ENCODE measurements at regions not wholly inside any gene's neighbourhood (a gene's known extent, or its start where the extent isn't known, plus 50 kb on each side); places are given as distances from the start of the nearest gene placed in this dataset.
"Not testable (repeated sequence)": the region's sequence is repeated elsewhere in the genome, so short reads cannot be mapped to it uniquely, and the experiment has no call there.

GRCh38 chr19:34871911-34872310 lies 54.8 kb upstream of the ZNF30 start:
- H3K27ac Mint-ChIP-seq; ATAC-seq; H3K36me3 Mint-ChIP-seq; H3K4me1 Mint-ChIP-seq (ENCODE audit: low read depth in 2 of 2); DNase-seq (ENCODE audit: low spot score); H3K4me3 Mint-ChIP-seq; H3K9me3 Mint-ChIP-seq; H3K27me3 Mint-ChIP-seq: not testable (repeated sequence)

GRCh38 chr19:34867631-34868030 lies 59.1 kb upstream of the ZNF30 start:
- no peak for DNase-seq (ENCODE audit: low spot score)
- no peaks in the 10 kb centered on the region for H3K36me3 Mint-ChIP-seq
- no peaks in the 10 kb centered on the region for H3K4me1 Mint-ChIP-seq (ENCODE audit: low read depth in 2 of 2)
- no peaks in the 10 kb centered on the region for H3K27me3 Mint-ChIP-seq
- ATAC-seq = no peak
- no peak overlapping the region for H3K4me3 Mint-ChIP-seq
- no peaks in the 10 kb centered on the region for H3K9me3 Mint-ChIP-seq
- H3K27ac Mint-ChIP-seq = no peak overlapping the region

- not testable (repeated sequence) for H3K27ac Mint-ChIP-seq; ATAC-seq; H3K4me3 Mint-ChIP-seq; H3K9me3 Mint-ChIP-seq; H3K36me3 Mint-ChIP-seq; DNase-seq (ENCODE audit: low spot score); H3K27me3 Mint-ChIP-seq; H3K4me1 Mint-ChIP-seq (ENCODE audit: low read depth in 2 of 2)
These were observed 61.5 kb upstream of the ZNF30 start for GRCh38 chr19:34865225-34865624.

- not testable (repeated sequence) for H3K9me3 Mint-ChIP-seq; ATAC-seq; H3K27me3 Mint-ChIP-seq; DNase-seq (ENCODE audit: low spot score); H3K36me3 Mint-ChIP-seq
- Mint-ChIP-seq H3K4me1 (ENCODE audit: low read depth in 2 of 2) (peaks cover 16 to 27% of the 10 kb centered on the region in 2 donors), H3K27ac (peak overlapping the region; percentile 52 to 89), H3K4me3 (peak overlapping the region; percentile 92)
These were observed 66.6 kb upstream of the ZNF30 start for GRCh38 chr19:34859823-34860736.

- Mint-ChIP-seq H3K27ac (peak overlapping the region; percentile 52 to 89), H3K4me3 (peak overlapping the region; percentile 92), H3K4me1 (ENCODE audit: low read depth in 2 of 2) (peaks cover 16 to 27% of the 10 kb centered on the region in 2 donors)
- H3K27me3 Mint-ChIP-seq; DNase-seq (ENCODE audit: low spot score); H3K36me3 Mint-ChIP-seq; ATAC-seq; H3K9me3 Mint-ChIP-seq: not testable (repeated sequence)
These were observed 67.4 kb upstream of the ZNF30 start for GRCh38 chr19:34859325-34859724.

- peaks cover 16 to 34% of the 10 kb centered on the region in 2 donors for H3K4me1 Mint-ChIP-seq (ENCODE audit: low read depth in 2 of 2)
- DNase-seq (ENCODE audit: low spot score) (no peak), ATAC-seq (no peak)
- H3K36me3 Mint-ChIP-seq = peaks cover 4% of the 10 kb centered on the region
- no peak overlapping the region for H3K27ac Mint-ChIP-seq
- no peaks in the 10 kb centered on the region for H3K27me3 Mint-ChIP-seq
- H3K4me3 Mint-ChIP-seq = no peak overlapping the region
- peaks cover 3% of the 10 kb centered on the region for H3K9me3 Mint-ChIP-seq
These were observed 70.7 kb upstream of the ZNF30 start for GRCh38 chr19:34856052-34856451.

GRCh38 chr19:34853369-34853768 lies 73.3 kb upstream of the ZNF30 start:
- no peak overlapping the region for H3K27ac Mint-ChIP-seq
- ATAC-seq (no peak), DNase-seq (ENCODE audit: low spot score) (no peak)
- H3K4me1 Mint-ChIP-seq (ENCODE audit: low read depth in 2 of 2) = peaks cover 2 to 21% of the 10 kb centered on the region in 2 donors
- no peak overlapping the region for H3K4me3 Mint-ChIP-seq
- no peaks in the 10 kb centered on the region for H3K27me3 Mint-ChIP-seq
- peaks cover 3% of the 10 kb centered on the region for H3K9me3 Mint-ChIP-seq
- H3K36me3 Mint-ChIP-seq = peaks cover 4% of the 10 kb centered on the region

- no peak overlapping the region for H3K27ac Mint-ChIP-seq
- no peaks in the 10 kb centered on the region for H3K27me3 Mint-ChIP-seq
- DNase-seq (ENCODE audit: low spot score) (no peak), ATAC-seq (no peak)
- H3K4me3 Mint-ChIP-seq = no peak overlapping the region
- peaks cover 4% of the 10 kb centered on the region for H3K36me3 Mint-ChIP-seq
- peaks cover 3% of the 10 kb centered on the region for H3K9me3 Mint-ChIP-seq
- peaks cover 0 to 20% of the 10 kb centered on the region in 2 donors for H3K4me1 Mint-ChIP-seq (ENCODE audit: low read depth in 2 of 2)
These were observed 74.0 kb upstream of the ZNF30 start for GRCh38 chr19:34852669-34853068.

GRCh38 chr19:34851277-34851804 lies 75.4 kb upstream of the ZNF30 start:
- peaks cover 0 to 15% of the 10 kb centered on the region in 2 donors for H3K4me1 Mint-ChIP-seq (ENCODE audit: low read depth in 2 of 2)
- no peaks in the 10 kb centered on the region for H3K36me3 Mint-ChIP-seq
- ATAC-seq = no peak
- H3K27ac Mint-ChIP-seq = no peak overlapping the region
- H3K9me3 Mint-ChIP-seq = no peaks in the 10 kb centered on the region
- no peak for DNase-seq (ENCODE audit: low spot score)
- H3K4me3 Mint-ChIP-seq = no peak overlapping the region
- no peaks in the 10 kb centered on the region for H3K27me3 Mint-ChIP-seq

- Mint-ChIP-seq H3K4me3 (no peak overlapping the region), H3K27me3 (no peaks in the 10 kb centered on the region), H3K9me3 (no peaks in the 10 kb centered on the region), H3K36me3 (no peaks in the 10 kb centered on the region), H3K27ac (no peak overlapping the region), H3K4me1 (ENCODE audit: low read depth in 2 of 2) (peaks cover 0 to 2% of the 10 kb centered on the region in 2 donors)
- no peak for DNase-seq (ENCODE audit: low spot score)
- ATAC-seq = no peak
These were observed 74.4 kb upstream of the ZNF599 start for GRCh38 chr19:34847393-34847792.

- H3K4me3 Mint-ChIP-seq = no peak overlapping the region
- H3K9me3 Mint-ChIP-seq = no peaks in the 10 kb centered on the region
- ATAC-seq = no peak
- no peak overlapping the region for H3K27ac Mint-ChIP-seq
- DNase-seq (ENCODE audit: low spot score) = no peak
- no peaks in the 10 kb centered on the region for H3K27me3 Mint-ChIP-seq
- H3K36me3 Mint-ChIP-seq = no peaks in the 10 kb centered on the region
- H3K4me1 Mint-ChIP-seq (ENCODE audit: low read depth in 2 of 2) = peaks cover 0 to 5% of the 10 kb centered on the region in 2 donors
These were observed 71.3 kb upstream of the ZNF599 start for GRCh38 chr19:34844277-34844676.

GRCh38 chr19:34841780-34842179 lies 68.8 kb upstream of the ZNF599 start:
- no peak overlapping the region for H3K4me3 Mint-ChIP-seq
- no peak for DNase-seq (ENCODE audit: low spot score)
- peaks cover 0 to 9% of the 10 kb centered on the region in 2 donors for H3K4me1 Mint-ChIP-seq (ENCODE audit: low read depth in 2 of 2)
- no peaks in the 10 kb centered on the region for H3K9me3 Mint-ChIP-seq
- H3K27me3 Mint-ChIP-seq = peaks cover 0 to 2% of the 10 kb centered on the region in 2 donors
- H3K27ac Mint-ChIP-seq = no peak overlapping the region
- ATAC-seq = no peak
- H3K36me3 Mint-ChIP-seq = no peaks in the 10 kb centered on the region

- no peak overlapping the region for H3K4me3 Mint-ChIP-seq
- H3K36me3 Mint-ChIP-seq = no peaks in the 10 kb centered on the region
- peaks cover 0 to 9% of the 10 kb centered on the region in 2 donors for H3K4me1 Mint-ChIP-seq (ENCODE audit: low read depth in 2 of 2)
- DNase-seq (ENCODE audit: low spot score) (no peak), ATAC-seq (peak in 1 of 2 donors; percentile 53)
- peaks cover 0 to 2% of the 10 kb centered on the region in 2 donors for H3K27me3 Mint-ChIP-seq
- no peaks in the 10 kb centered on the region for H3K9me3 Mint-ChIP-seq
- H3K27ac Mint-ChIP-seq = no peak overlapping the region
These were observed 65.9 kb upstream of the ZNF599 start for GRCh38 chr19:34838753-34839431.

GRCh38 chr19:34838248-34838647 lies 65.2 kb upstream of the ZNF599 start:
- H3K27ac Mint-ChIP-seq = no peak overlapping the region
- no peak overlapping the region for H3K4me3 Mint-ChIP-seq
- H3K36me3 Mint-ChIP-seq = no peaks in the 10 kb centered on the region
- peaks cover 0 to 9% of the 10 kb centered on the region in 2 donors for H3K4me1 Mint-ChIP-seq (ENCODE audit: low read depth in 2 of 2)
- H3K9me3 Mint-ChIP-seq = no peaks in the 10 kb centered on the region
- ATAC-seq (no peak), DNase-seq (ENCODE audit: low spot score) (no peak)
- H3K27me3 Mint-ChIP-seq = peaks cover 0 to 2% of the 10 kb centered on the region in 2 donors
